ENCODE measurements at regions not wholly inside any gene's neighbourhood (a gene's known extent, or its start where the extent isn't known, plus 50 kb on each side); places are given as distances from the start of the nearest gene placed in this dataset.
"Not testable (repeated sequence)": the region's sequence is repeated elsewhere in the genome, so short reads cannot be mapped to it uniquely, and the experiment has no call there.

GRCh38 chr17:445839-446238 lies 93.2 kb upstream of the RPH3AL start, which contains the start of gene RFLNB:
RFLNB (minus strand) TSS chr17:445939.
- CTCF ChIA-PET, POLR2A ChIA-PET: not testable (repeated sequence)

GRCh38 chr17:444879-445454 lies 92.4 kb upstream of the RPH3AL start:
- DNase-seq (ENCODE audit: low read depth, low spot score) (no peak), ATAC-seq (no peak)
- TF ChIP-seq TCF7L2 (IDR thresholded peaks at IDR 0.05; ENCODE audit: low read depth, low read length) (no peak), REST (IDR thresholded peaks at IDR 0.05; ENCODE audit: insufficient read depth in 1 of 2, low read depth in 2 of 2, low read length in 1 of 2) (no peak), CTCF (IDR thresholded peaks at IDR 0.05) (no peak), POLR2AphosphoS5 (IDR thresholded peaks at IDR 0.05; ENCODE audit: low read depth, low read length) (no peak), SIN3A (IDR thresholded peaks at IDR 0.05; ENCODE audit: borderline replicate concordance, insufficient read depth, low read depth, low read length) (no peak)
- H3K9me3 ChIP-seq (ENCODE audit: control insufficient read depth, insufficient read depth, low read depth, low read length) = no peaks in the 10 kb centered on the region
- no TSS peak for BruUV-seq (replicated peaks)
- no peak overlapping the region for H3K27ac ChIP-seq (ENCODE audit: low read length)
- H3K36me3 ChIP-seq (ENCODE audit: control insufficient read depth, insufficient read depth, low read length) = no peaks in the 10 kb centered on the region
- in situ Hi-C loops (cut with HindIII; ENCODE audit: low pct_unique_long_range_greater_than_20kb, low sequenced_read_pairs) (no loop called here), intact Hi-C loops (cut with micrococcal nuclease; ENCODE audit: unreplicated experiment) (no loop called here)
- H3K4me1 ChIP-seq (ENCODE audit: control insufficient read depth, insufficient read depth, low read length) = no peaks in the 10 kb centered on the region
- CTCF ChIA-PET = no interaction called here
- POLR2A ChIA-PET = interaction anchor here (0.6 kb wide), 1 partner anchor 14 kb away, joined by 4 read pairs; no protein-coding TSS in a partner anchor
- no peaks in the 10 kb centered on the region for H3K27me3 ChIP-seq (ENCODE audit: control insufficient read depth, insufficient read depth, low read length)
- no peak overlapping the region for H3K4me3 ChIP-seq (ENCODE audit: low read depth in 2 of 2, low read length in 2 of 2)

More at GRCh38 chr17:445839-446238, 93.2 kb upstream of the RPH3AL start, which contains the start of gene RFLNB:
- H3K9me3 ChIP-seq (ENCODE audit: control insufficient read depth, insufficient read depth, low read depth, low read length); H3K4me1 ChIP-seq (ENCODE audit: control insufficient read depth, insufficient read depth, low read length); ATAC-seq; H3K36me3 ChIP-seq (ENCODE audit: control insufficient read depth, insufficient read depth, low read length); DNase-seq (ENCODE audit: low read depth, low spot score); H3K4me3 ChIP-seq (ENCODE audit: low read depth in 2 of 2, low read length in 2 of 2); H3K27me3 ChIP-seq (ENCODE audit: control insufficient read depth, insufficient read depth, low read length); in situ Hi-C loops (cut with HindIII; ENCODE audit: low pct_unique_long_range_greater_than_20kb, low sequenced_read_pairs); BruUV-seq (replicated peaks); H3K27ac ChIP-seq (ENCODE audit: low read length); intact Hi-C loops (cut with micrococcal nuclease; ENCODE audit: unreplicated experiment): not testable (repeated sequence)

GRCh38 chr17:443109-443508 lies 90.5 kb upstream of the RPH3AL start:
- no peak overlapping the region for H3K4me3 ChIP-seq (ENCODE audit: low read depth in 2 of 2, low read length in 2 of 2)
- no peaks in the 10 kb centered on the region for H3K27me3 ChIP-seq (ENCODE audit: control insufficient read depth, insufficient read depth, low read length)
- H3K9me3 ChIP-seq (ENCODE audit: control insufficient read depth, insufficient read depth, low read depth, low read length) = no peaks in the 10 kb centered on the region
- POLR2A ChIA-PET = no interaction called here
- no peaks in the 10 kb centered on the region for H3K36me3 ChIP-seq (ENCODE audit: control insufficient read depth, insufficient read depth, low read length)
- TF ChIP-seq REST (IDR thresholded peaks at IDR 0.05; ENCODE audit: insufficient read depth in 1 of 2, low read depth in 2 of 2, low read length in 1 of 2) (no peak), TCF7L2 (IDR thresholded peaks at IDR 0.05; ENCODE audit: low read depth, low read length) (no peak), POLR2AphosphoS5 (IDR thresholded peaks at IDR 0.05; ENCODE audit: low read depth, low read length) (no peak), SIN3A (IDR thresholded peaks at IDR 0.05; ENCODE audit: borderline replicate concordance, insufficient read depth, low read depth, low read length) (no peak)
- DNase-seq (ENCODE audit: low read depth, low spot score) (no peak), ATAC-seq (no peak)
- H3K27ac ChIP-seq (ENCODE audit: low read length) = no peak overlapping the region
- BruUV-seq (replicated peaks) = no TSS peak
- CTCF ChIA-PET = no interaction called here
- H3K4me1 ChIP-seq (ENCODE audit: control insufficient read depth, insufficient read depth, low read length) = no peaks in the 10 kb centered on the region
- in situ Hi-C loops (cut with HindIII; ENCODE audit: low pct_unique_long_range_greater_than_20kb, low sequenced_read_pairs) (no loop called here), intact Hi-C loops (cut with micrococcal nuclease; ENCODE audit: unreplicated experiment) (no loop called here)

All from Panc1 (cell line).